NCI-H1105 treated with DMSO at 0.1 percent for 48 hours (cell line): ENCODE measurements at regions not wholly inside any gene's neighbourhood (a gene's known extent, or its start where the extent isn't known, plus 50 kb on each side); places are given as distances from the start of the nearest gene placed in this dataset.

Experiments used
- DNase-seq: peaks from one replicate; lab custom pipeline; 2025; lab: John Stamatoyannopoulos, UW

DNA sequence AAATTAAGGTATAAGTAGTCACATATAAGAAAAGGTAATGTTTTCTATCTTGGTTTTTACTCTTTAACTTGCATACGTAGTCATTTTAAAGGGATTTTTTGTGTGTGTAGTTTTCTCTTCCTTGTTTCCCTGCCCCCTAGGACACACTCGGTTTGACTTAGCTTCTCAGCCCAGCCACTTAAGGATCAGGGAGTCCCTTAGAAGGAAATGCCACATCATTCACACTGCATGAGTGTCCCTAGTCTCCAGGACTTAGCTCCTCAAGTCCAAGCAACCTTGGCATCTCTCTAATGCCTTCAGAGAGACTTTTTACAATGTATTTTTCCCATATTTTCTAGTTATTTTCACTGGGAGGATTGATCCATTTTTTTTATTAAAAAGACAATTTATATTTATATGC, 1407.7 kb downstream of the EFNB2 start:
- DNase-seq, result no peak

GRCh38 chr13:105121221-105121620, 1414.2 kb downstream of the EFNB2 start:
- DNase-seq, result no peak

GRCh38 chr13:105118426-105118985, 1417.0 kb downstream of the EFNB2 start:
- DNase-seq, result no peak

- no peak for DNase-seq
Measured at GRCh38 chr13:105116966-105117365, 1418.5 kb downstream of the EFNB2 start.

DNA sequence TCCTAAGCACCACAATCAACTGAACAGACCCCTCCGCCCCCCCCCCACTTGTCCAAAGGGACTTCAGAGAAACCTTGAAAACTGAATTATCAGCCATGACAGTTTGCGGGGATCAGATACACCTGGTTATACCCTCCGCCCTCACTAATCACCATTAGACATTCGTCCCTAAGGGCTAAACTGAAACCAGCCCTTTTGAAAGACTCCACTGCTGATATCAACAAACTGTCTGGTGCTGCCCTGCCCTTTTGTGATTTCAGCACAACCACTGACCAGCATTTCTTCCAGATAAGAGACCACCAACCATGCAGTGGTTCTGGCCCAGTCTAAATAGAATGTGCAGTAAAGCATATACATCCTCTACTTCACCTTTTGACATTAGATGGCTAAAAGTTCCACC, 1422.9 kb downstream of the EFNB2 start:
- no peak for DNase-seq

- no peak for DNase-seq
Measured at GRCh38 chr13:105107781-105108180, 1427.7 kb downstream of the EFNB2 start.

GRCh38 chr13:105105471-105105870, 1430.0 kb downstream of the EFNB2 start:
- no peak for DNase-seq

- DNase-seq, result no peak
Measured at GRCh38 chr13:105097521-105097920, 1437.9 kb downstream of the EFNB2 start.

DNA sequence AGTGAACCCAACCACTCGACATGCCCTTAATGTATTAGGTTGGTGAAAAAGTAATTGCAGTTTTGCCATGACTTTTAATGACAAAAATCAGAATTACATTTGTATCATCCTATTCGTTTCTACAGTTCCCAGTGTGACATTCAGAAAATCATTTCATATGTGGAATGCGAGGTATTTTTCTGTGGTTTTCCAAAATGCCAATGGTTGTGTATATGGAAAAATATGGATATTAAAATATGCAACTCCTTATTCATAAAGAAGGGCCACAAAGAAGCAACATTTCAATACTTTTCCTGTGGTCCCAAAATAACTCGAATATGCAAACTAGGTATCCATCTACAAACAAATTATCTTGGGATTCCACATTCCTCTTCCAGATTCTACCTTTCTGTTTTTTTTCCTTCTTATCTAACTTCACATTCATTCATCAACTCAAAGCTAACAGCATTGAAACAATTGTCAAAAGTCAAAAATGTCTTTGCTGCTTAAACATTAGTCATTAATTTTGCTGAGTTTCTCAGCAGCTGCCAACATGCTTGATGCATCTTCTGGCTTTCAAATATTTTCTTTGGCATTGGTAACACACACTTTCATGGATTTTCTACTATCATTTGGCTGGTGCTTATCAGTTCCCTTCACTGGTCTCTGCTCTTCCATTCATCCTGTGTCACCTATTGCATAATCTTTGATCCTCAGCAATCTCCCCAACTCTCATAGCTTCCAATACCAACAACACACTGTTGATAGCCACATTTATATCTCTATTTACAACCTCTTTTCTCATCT, 1445.4 kb downstream of the EFNB2 start:
- no peak for DNase-seq

- no peak for DNase-seq
Measured at GRCh38 chr13:105087945-105088344, 1447.5 kb downstream of the EFNB2 start.

DNA sequence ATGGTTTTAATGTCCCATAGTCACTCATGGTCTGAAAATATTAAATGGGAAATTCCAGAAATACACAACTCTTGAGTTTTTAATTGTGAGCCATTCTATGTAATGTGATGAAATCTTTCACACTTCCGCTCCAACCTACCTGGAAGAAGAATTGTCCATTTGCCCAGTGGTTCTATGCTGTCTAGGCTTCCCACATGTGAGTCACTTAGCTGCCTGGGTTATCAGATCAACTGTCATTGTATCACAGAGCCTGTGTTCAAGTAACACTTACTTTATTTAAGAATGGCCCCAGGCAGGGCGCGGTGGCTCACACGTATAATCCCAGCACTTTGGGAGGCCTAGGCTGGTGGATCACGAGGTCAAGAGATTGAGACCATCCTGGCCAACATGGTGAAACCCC, 1450.5 kb downstream of the EFNB2 start:
- DNase-seq, result no peak

- no peak for DNase-seq
Measured at GRCh38 chr13:105083992-105084391, 1451.5 kb downstream of the EFNB2 start.

DNA sequence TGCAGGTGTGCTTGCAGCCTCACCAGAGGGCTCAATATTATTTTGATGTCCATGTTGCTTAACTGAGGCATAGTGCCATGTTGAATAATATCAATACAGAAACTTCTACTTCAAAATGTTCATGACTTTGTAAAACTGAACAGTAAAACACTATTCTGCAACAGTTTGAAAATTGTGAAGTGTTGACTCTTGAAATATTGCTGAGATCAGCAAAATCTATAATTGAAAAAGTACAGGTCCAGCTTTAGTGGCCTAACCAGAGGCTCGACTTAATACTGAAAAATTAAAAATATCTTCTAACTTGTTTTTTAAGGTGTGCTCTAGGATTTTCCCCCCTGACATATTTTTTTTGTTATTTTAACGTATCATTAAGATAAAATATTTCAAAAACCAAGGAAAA, 1460.7 kb downstream of the EFNB2 start:
- DNase-seq, result no peak

GRCh38 chr13:105073041-105073440, 1462.4 kb downstream of the EFNB2 start:
- DNase-seq, result no peak

DNA sequence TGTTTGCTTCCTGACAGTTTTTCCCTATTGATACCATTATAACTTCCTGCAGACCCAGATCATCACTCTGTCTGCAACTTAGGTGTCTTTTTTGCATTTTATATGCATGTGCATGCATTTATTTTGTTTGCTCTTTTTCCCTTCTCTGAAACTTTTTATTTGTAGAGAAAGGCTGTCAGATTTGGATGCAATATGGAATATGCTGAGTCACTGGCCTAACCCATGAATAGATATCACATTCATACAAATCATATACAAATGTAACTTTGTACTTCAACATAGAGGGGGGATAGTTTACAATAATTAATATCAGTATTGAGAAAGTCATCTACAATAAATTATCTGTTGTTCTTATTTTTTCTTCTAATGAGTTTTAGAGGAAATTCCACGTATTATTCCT, 1465.0 kb downstream of the EFNB2 start:
- DNase-seq, result no peak

DNA sequence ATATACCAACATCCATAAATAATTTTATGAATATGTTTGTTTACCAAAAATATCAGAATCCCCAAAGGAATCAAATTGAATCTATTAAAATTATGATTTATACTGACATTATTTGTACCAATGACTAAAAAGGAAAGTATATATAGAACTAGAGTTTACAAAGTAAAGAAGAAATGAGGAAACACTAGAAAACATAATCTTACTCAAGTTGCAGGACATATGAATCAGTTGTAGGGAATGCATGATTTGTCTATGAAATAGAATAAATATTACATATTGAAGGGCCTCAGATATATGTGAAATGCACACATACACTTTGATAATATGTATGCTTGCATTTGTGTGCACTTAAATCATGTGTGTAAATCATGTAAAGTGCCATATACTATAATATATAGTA, 1466.4 kb downstream of the EFNB2 start:
- no peak for DNase-seq

- no peak for DNase-seq
Measured at GRCh38 chr13:105063676-105064075, 1471.8 kb downstream of the EFNB2 start.

GRCh38 chr13:105059786-105060185, 1475.7 kb downstream of the EFNB2 start:
- no peak for DNase-seq

DNA sequence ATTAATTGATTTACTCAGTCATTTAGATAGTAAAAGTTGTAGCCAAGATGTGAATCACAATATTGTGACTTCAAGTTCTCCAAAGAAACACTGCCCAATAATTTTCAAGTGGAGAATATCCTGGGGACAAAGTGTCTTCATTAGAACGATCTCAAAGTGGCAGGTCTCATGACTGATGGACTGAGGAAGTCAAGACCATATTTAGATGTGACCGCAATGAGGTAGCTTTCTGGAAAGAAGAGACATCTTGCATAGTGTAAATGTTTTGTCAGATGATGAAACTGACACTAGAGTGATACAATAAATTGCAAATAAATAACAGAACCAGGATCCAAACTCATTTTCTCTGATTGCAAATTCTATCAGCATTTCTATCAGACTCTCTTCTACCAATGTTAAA, 1476.9 kb downstream of the EFNB2 start:
- DNase-seq, result no peak

- no peak for DNase-seq
Measured at GRCh38 chr13:105052711-105053110, 1482.8 kb downstream of the EFNB2 start.

GRCh38 chr13:105050686-105051085, 1484.8 kb downstream of the EFNB2 start:
- no peak for DNase-seq

GRCh38 chr13:105048677-105049076, 1486.8 kb downstream of the EFNB2 start:
- no peak for DNase-seq

GRCh38 chr13:105047676-105048295, 1487.7 kb downstream of the EFNB2 start:
- DNase-seq, result no peak

GRCh38 chr13:105037110-105037509, 1498.4 kb downstream of the EFNB2 start:
- no peak for DNase-seq
